Stimulated activated CD8-positive, alpha-beta memory T cell treated with anti-CD3 and anti-CD28 coated beads, Interleukin-15, amount 100 ng/mL, for 24 hours (primary cell): ENCODE measurements at regions not wholly inside any gene's neighbourhood (a gene's known extent, or its start where the extent isn't known, plus 50 kb on each side); places are given as distances from the start of the nearest gene placed in this dataset.

Experiments used
- DNase-seq: peaks from one replicate; pipeline ENCODE4 v3.0.0-alpha.2; 2020; ENCODE audit warnings: low read depth

- DNase-seq: no peak
Observed at GRCh38 chr9:38312406-38312805, 80.1 kb upstream of the ALDH1B1 start.

- no peak for DNase-seq
Observed at GRCh38 chr9:38311382-38312270, 80.9 kb upstream of the ALDH1B1 start.

- DNase-seq: no peak
Observed at GRCh38 chr9:38309324-38310195, 82.9 kb upstream of the ALDH1B1 start.

- no peak for DNase-seq
Observed at GRCh38 chr9:38308136-38308535, 84.4 kb upstream of the ALDH1B1 start.

- DNase-seq: no peak
Observed at GRCh38 chr9:38306899-38307298, 85.6 kb upstream of the ALDH1B1 start.

GRCh38 chr9:38305582-38305981, 86.9 kb upstream of the ALDH1B1 start:
- no peak for DNase-seq

GRCh38 chr9:38301376-38302106, 91.0 kb upstream of the ALDH1B1 start:
- DNase-seq: no peak

- no peak for DNase-seq
Observed at GRCh38 chr9:38299856-38300255, 92.6 kb upstream of the ALDH1B1 start.

GRCh38 chr9:38298904-38299303, 93.6 kb upstream of the ALDH1B1 start:
- no peak for DNase-seq

- DNase-seq: no peak
Observed at GRCh38 chr9:38298503-38298902, 94.0 kb upstream of the ALDH1B1 start.

- no peak for DNase-seq
Observed at GRCh38 chr9:38296807-38297206, 95.7 kb upstream of the ALDH1B1 start.

- DNase-seq: no peak
Observed at GRCh38 chr9:38295764-38296163, 96.7 kb upstream of the ALDH1B1 start.

- DNase-seq: no peak
Observed at GRCh38 chr9:38294220-38294960, 98.1 kb upstream of the ALDH1B1 start.

- no peak for DNase-seq
Observed at GRCh38 chr9:38293022-38293421, 99.5 kb upstream of the ALDH1B1 start.

GRCh38 chr9:38292480-38292879, 100.0 kb upstream of the ALDH1B1 start:
- DNase-seq: no peak

- no peak for DNase-seq
Observed at GRCh38 chr9:38289866-38290245, 102.6 kb upstream of the ALDH1B1 start.

- no peak for DNase-seq
Observed at GRCh38 chr9:38289236-38289865, 103.2 kb upstream of the ALDH1B1 start.

- DNase-seq: no peak
Observed at GRCh38 chr9:38288502-38288901, 104.0 kb upstream of the ALDH1B1 start.

- no peak for DNase-seq
Observed at GRCh38 chr9:38287420-38287985, 105.0 kb upstream of the ALDH1B1 start.

GRCh38 chr9:38286766-38287165, 105.7 kb upstream of the ALDH1B1 start:
- no peak for DNase-seq

- DNase-seq: no peak
Observed at GRCh38 chr9:38286357-38286756, 106.1 kb upstream of the ALDH1B1 start.
